ENCODE measurements at regions not wholly inside any gene's neighbourhood (a gene's known extent, or its start where the extent isn't known, plus 50 kb on each side); places are given as distances from the start of the nearest gene placed in this dataset.
A peak's percentile ranks its signal among the peaks of the same experiment; 100 is the strongest.

GRCh38 chr12:123063535-123063934, 83.1 kb downstream of the ARL6IP4 start:
- TF ChIP-seq CTCF (IDR thresholded peaks at IDR 0.05; ENCODE audit: low read depth, low read length) (peak; percentile 37), EZH2phosphoT487 (IDR thresholded peaks at IDR 0.05; ENCODE audit: low read depth) (no peak)

All from OCI-LY3 (cell line).